DOHH2 (cell line): ENCODE measurements at regions not wholly inside any gene's neighbourhood (a gene's known extent, or its start where the extent isn't known, plus 50 kb on each side); places are given as distances from the start of the nearest gene placed in this dataset.

Experiments used
- CTCF ChIP-seq: fragments of 200-600 bp; sonication (generic); IDR thresholded peaks from one replicate; pipeline ENCODE4 v1.5.1; 2014; ENCODE audit warnings: antibody characterized with exemption, mild to moderate bottlenecking, low read depth, low read length; ENCODE audit not compliant: poor library complexity, severe bottlenecking
- EZH2phosphoT487 ChIP-seq: fragments of 200-600 bp; sonication (generic); IDR thresholded peaks from 2 replicates; pipeline ENCODE4 v1.6.1; 2017; ENCODE audit warnings: borderline replicate concordance, mild to moderate bottlenecking, antibody characterized with exemption, low read length, moderate library complexity, mixed read lengths

- no peak for TF ChIP-seq CTCF
- TF ChIP-seq EZH2phosphoT487, result no peak
Measured at GRCh38 chr3:20668411-20668810, 482.4 kb upstream of the SGO1 start.
